HG03457 (cell line): ENCODE measurements at regions not wholly inside any gene's neighbourhood (a gene's known extent, or its start where the extent isn't known, plus 50 kb on each side); places are given as distances from the start of the nearest gene placed in this dataset.
"Not testable (repeated sequence)": the region's sequence is repeated elsewhere in the genome, so short reads cannot be mapped to it uniquely, and the experiment has no call there.

Experiments used
- ATAC-seq: cut with Tn5 transposase; IDR thresholded peaks from one replicate; pipeline ENCODE4 v1.9.1; 2021; ENCODE audit warnings: moderate number of reproducible peaks; ENCODE audit not compliant: unreplicated experiment

- no peak for ATAC-seq
Observed at GRCh38 chr10:64765498-64765897, 1244.3 kb downstream of the REEP3 start.

GRCh38 chr10:64771253-64772050, 1250.3 kb downstream of the REEP3 start:
- no peak for ATAC-seq

- ATAC-seq = no peak
Observed at GRCh38 chr10:64773357-64773756, 1252.2 kb downstream of the REEP3 start.

GRCh38 chr10:64784451-64784850, 1263.2 kb downstream of the REEP3 start:
- not testable (repeated sequence) for ATAC-seq

- ATAC-seq = no peak
Observed at GRCh38 chr10:64785816-64786215, 1264.6 kb downstream of the REEP3 start.

- no peak for ATAC-seq
Observed at GRCh38 chr10:64786989-64787388, 1265.8 kb downstream of the REEP3 start.

GRCh38 chr10:64795847-64796246, 1274.6 kb downstream of the REEP3 start:
- ATAC-seq = no peak

- ATAC-seq = no peak
Observed at GRCh38 chr10:64798297-64798696, 1277.1 kb downstream of the REEP3 start.

GRCh38 chr10:64808233-64808632, 1287.0 kb downstream of the REEP3 start:
- ATAC-seq = not testable (repeated sequence)

GRCh38 chr10:64810046-64810445, 1288.8 kb downstream of the REEP3 start:
- ATAC-seq = not testable (repeated sequence)

- no peak for ATAC-seq
Observed at GRCh38 chr10:64813391-64813790, 1292.2 kb downstream of the REEP3 start.

GRCh38 chr10:64814201-64814600, 1293.0 kb downstream of the REEP3 start:
- ATAC-seq = no peak

GRCh38 chr10:64829888-64830412, 1308.7 kb downstream of the REEP3 start:
- ATAC-seq = no peak

GRCh38 chr10:64830869-64831268, 1309.7 kb downstream of the REEP3 start:
- no peak for ATAC-seq

GRCh38 chr10:64840341-64840740, 1319.1 kb downstream of the REEP3 start:
- no peak for ATAC-seq

GRCh38 chr10:64846700-64847099, 1325.5 kb downstream of the REEP3 start:
- ATAC-seq = no peak

GRCh38 chr10:64855941-64856340, 1334.7 kb downstream of the REEP3 start:
- ATAC-seq = no peak

GRCh38 chr10:64859911-64860310, 1338.7 kb downstream of the REEP3 start:
- no peak for ATAC-seq

- ATAC-seq = no peak
Observed at GRCh38 chr10:64863836-64864235, 1342.6 kb downstream of the REEP3 start.

GRCh38 chr10:64867501-64867962, 1346.3 kb downstream of the REEP3 start:
- ATAC-seq = no peak

- ATAC-seq = no peak
Observed at GRCh38 chr10:64873088-64873487, 1351.9 kb downstream of the REEP3 start.

- no peak for ATAC-seq
Observed at GRCh38 chr10:64873959-64874358, 1352.8 kb downstream of the REEP3 start.

- ATAC-seq = no peak
Observed at GRCh38 chr10:64880546-64880945, 1359.3 kb downstream of the REEP3 start.
